HG03097 (cell line): ENCODE measurements at regions not wholly inside any gene's neighbourhood (a gene's known extent, or its start where the extent isn't known, plus 50 kb on each side); places are given as distances from the start of the nearest gene placed in this dataset.

Experiments
- ATAC-seq: cut with Tn5 transposase; IDR thresholded peaks from one replicate; pipeline ENCODE4 v1.9.1; 2021; ENCODE audit not compliant: unreplicated experiment, low FRiP score

- ATAC-seq: no peak
Measured at GRCh38 chr4:53656421-53656981, 65.2 kb upstream of the LNX1 start.

- ATAC-seq: no peak
Measured at GRCh38 chr4:53654300-53654758, 63.0 kb upstream of the LNX1 start.

- ATAC-seq: no peak
Measured at GRCh38 chr4:53653484-53654053, 62.3 kb upstream of the LNX1 start.

GRCh38 chr4:53651156-53651735 lies 60.0 kb upstream of the LNX1 start:
- ATAC-seq: no peak

GRCh38 chr4:53649357-53649756 lies 58.1 kb upstream of the LNX1 start:
- ATAC-seq: no peak

- ATAC-seq: no peak
Measured at GRCh38 chr4:53647547-53647946, 56.3 kb upstream of the LNX1 start.

- no peak for ATAC-seq
Measured at GRCh38 chr4:53646795-53647194, 55.5 kb upstream of the LNX1 start.

- ATAC-seq: no peak
Measured at GRCh38 chr4:53645108-53645507, 53.8 kb upstream of the LNX1 start.

- ATAC-seq: no peak
Measured at GRCh38 chr4:53644607-53645006, 53.3 kb upstream of the LNX1 start.
